OCI-LY7 (cell line): ENCODE measurements at regions not wholly inside any gene's neighbourhood (a gene's known extent, or its start where the extent isn't known, plus 50 kb on each side); places are given as distances from the start of the nearest gene placed in this dataset.

Experiments used
- BruUV-seq: library from RNA; stranded (reverse); fragments of 400-500 nt; replicated peaks from 2 replicates; lab custom pipeline; 2021; lab: Mats Ljungman, UMichigan
- CTCF ChIA-PET: fragments of 300-600 bp; sonication (Branson Sonifier 250); formaldehyde crosslinking; loops from one replicate; lab custom pipeline; 2022; ENCODE audit warnings: antibody characterized with exemption; ENCODE audit not compliant: unreplicated experiment; lab: Charles Lee
- POLR2A ChIA-PET: fragments of 300-600 bp; sonication (Branson Sonifier 250); formaldehyde crosslinking; loops from one replicate; lab custom pipeline; 2022; ENCODE audit warnings: antibody characterized with exemption; lab: Charles Lee
- DNase-seq: peaks from one replicate; pipeline ENCODE4 v3.0.0-alpha.2; 2015; ENCODE audit warnings: low spot score
- H2AFZ ChIP-seq: fragments of 200-600 bp; sonication (generic), shearing (Covaris generic); 2 replicates; pipeline ENCODE4 v1.6.1; 2014; ENCODE audit warnings: mild to moderate bottlenecking, antibody characterized with exemption, low read length, moderate library complexity
- H3K27ac ChIP-seq: fragments of 200-600 bp; sonication (generic); 2 replicates; pipeline ENCODE4 v1.5.1; 2014; ENCODE audit warnings: mixed run types, low read depth, mild to moderate bottlenecking, moderate library complexity, low read length, inconsistent platforms; ENCODE audit not compliant: poor library complexity, severe bottlenecking
- H3K36me3 ChIP-seq: fragments of 200-600 bp; sonication (generic); 2 replicates; pipeline ENCODE4 v1.6.1; 2014; ENCODE audit warnings: mild to moderate bottlenecking, antibody characterized with exemption, low read length, moderate library complexity, mixed read lengths; ENCODE audit not compliant: insufficient read depth
- H3K4me1 ChIP-seq: fragments of 200-600 bp; sonication (generic); 2 replicates; pipeline ENCODE4 v1.5.1; 2014; ENCODE audit warnings: mild to moderate bottlenecking, low read length; ENCODE audit not compliant: insufficient read depth, poor library complexity, severe bottlenecking
- H3K4me2 ChIP-seq: fragments of 200-600 bp; sonication (generic); 2 replicates; pipeline ENCODE4 v1.6.1; 2014; ENCODE audit warnings: mild to moderate bottlenecking, low read length
- H3K4me3 ChIP-seq: fragments of 200-600 bp; sonication (generic); 2 replicates; pipeline ENCODE4 v1.5.1; 2014; ENCODE audit warnings: mild to moderate bottlenecking, low read depth, low read length; ENCODE audit not compliant: poor library complexity, severe bottlenecking
- H3K79me2 ChIP-seq: fragments of 200-600 bp; sonication (generic); 2 replicates; pipeline ENCODE4 v1.6.1; 2016; ENCODE audit warnings: low read depth, mild to moderate bottlenecking, low read length, moderate library complexity, mixed read lengths; ENCODE audit not compliant: insufficient read depth
- H3K9me2 ChIP-seq: fragments of 200-600 bp; sonication (generic); 2 replicates; pipeline ENCODE4 v1.6.1; 2016; ENCODE audit warnings: mild to moderate bottlenecking, low read length, mixed read lengths; ENCODE audit not compliant: insufficient read depth
- H3K9me3 ChIP-seq: fragments of 200-600 bp; sonication (generic); 2 replicates; pipeline ENCODE4 v1.6.1; 2014; ENCODE audit warnings: mild to moderate bottlenecking, mixed run types, low read length, mixed read lengths
- H4K20me1 ChIP-seq: fragments of 200-600 bp; sonication (generic); 2 replicates; pipeline ENCODE4 v1.6.1; 2014; ENCODE audit warnings: mild to moderate bottlenecking, antibody characterized with exemption, low read length, moderate library complexity, mixed read lengths; ENCODE audit not compliant: insufficient read depth
- EZH2phosphoT487 ChIP-seq: fragments of 200-600 bp; sonication (generic); IDR thresholded peaks from 2 replicates; pipeline ENCODE4 v1.6.1; 2018; ENCODE audit warnings: low read depth, borderline replicate concordance, mild to moderate bottlenecking, mixed run types, antibody characterized with exemption, low read length, moderate library complexity, mixed read lengths
- intact Hi-C: fragments of 100-400 bp; cut with micrococcal nuclease; formaldehyde crosslinking; loops from one replicate; pipeline ENCODE4 v1.10.0; 2022; ENCODE audit not compliant: unreplicated experiment
- TF ChIP-seq, protein P1 (sequence below): fragments of 200-600 bp; sonication (generic); conservative IDR thresholded peaks from 2 replicates; pipeline ENCODE4 v1.5.1; 2014; ENCODE audit warnings: mild to moderate bottlenecking, antibody characterized with exemption, low read length, moderate library complexity, mixed read lengths

DNA sequence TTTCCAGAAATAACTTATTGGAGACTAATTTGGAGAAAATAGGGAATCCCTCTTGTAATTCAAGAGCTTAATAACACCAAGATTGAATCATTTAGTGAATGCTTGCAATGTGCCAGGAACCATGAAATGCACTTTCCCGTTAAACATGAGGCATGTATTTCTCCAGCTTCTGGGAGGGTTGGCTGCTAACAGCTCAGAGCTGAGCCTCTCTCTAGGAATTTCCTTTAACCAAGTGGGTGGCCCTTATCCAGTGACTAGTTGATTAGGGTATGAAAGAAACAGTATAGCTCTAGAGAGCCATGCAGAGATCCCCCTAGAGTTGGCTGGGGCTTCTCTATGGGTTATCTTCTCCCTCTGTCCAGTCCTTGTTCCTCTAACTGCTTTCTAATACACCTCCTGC, 356.4 kb upstream of the GOT2 start:
- no peak for DNase-seq
- CTCF ChIA-PET: no interaction called here

DNA sequence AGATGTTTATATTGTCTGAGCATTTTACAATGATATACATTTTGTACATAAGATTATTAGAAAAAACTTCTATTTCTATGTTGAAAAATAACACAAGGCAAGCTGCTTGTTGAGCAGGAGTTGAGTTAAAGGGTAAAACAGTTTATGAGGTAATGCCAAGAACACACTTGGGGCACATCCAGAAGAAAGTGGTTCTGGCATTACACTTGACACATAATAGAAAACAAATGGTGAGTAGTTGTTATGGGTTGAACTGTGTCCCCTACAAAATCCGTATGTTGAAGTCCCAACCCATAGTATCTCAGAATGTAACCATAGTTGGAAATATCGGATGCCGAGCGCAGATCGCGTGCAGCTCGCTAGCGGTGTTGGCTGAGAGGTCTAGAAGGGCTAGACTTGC, 354.3 kb upstream of the GOT2 start:
- no peak overlapping the region for H3K4me2 ChIP-seq
- intact Hi-C loops: no loop called here
- ChIA-PET CTCF (no interaction called here), POLR2A (no interaction called here)
- H3K27ac ChIP-seq: no peak overlapping the region
- H3K4me1 ChIP-seq: no peaks in the 10 kb centered on the region
- no TSS peak for BruUV-seq
- no peaks in the 10 kb centered on the region for H3K36me3 ChIP-seq
- DNase-seq: no peak
- no peaks in the 10 kb centered on the region for H3K79me2 ChIP-seq
- no peaks in the 10 kb centered on the region for H3K9me2 ChIP-seq
- no peaks in the 10 kb centered on the region for H3K9me3 ChIP-seq
- H4K20me1 ChIP-seq: no peaks in the 10 kb centered on the region
- TF ChIP-seq EZH2phosphoT487: no peak
- TF ChIP-seq, protein P1, sequence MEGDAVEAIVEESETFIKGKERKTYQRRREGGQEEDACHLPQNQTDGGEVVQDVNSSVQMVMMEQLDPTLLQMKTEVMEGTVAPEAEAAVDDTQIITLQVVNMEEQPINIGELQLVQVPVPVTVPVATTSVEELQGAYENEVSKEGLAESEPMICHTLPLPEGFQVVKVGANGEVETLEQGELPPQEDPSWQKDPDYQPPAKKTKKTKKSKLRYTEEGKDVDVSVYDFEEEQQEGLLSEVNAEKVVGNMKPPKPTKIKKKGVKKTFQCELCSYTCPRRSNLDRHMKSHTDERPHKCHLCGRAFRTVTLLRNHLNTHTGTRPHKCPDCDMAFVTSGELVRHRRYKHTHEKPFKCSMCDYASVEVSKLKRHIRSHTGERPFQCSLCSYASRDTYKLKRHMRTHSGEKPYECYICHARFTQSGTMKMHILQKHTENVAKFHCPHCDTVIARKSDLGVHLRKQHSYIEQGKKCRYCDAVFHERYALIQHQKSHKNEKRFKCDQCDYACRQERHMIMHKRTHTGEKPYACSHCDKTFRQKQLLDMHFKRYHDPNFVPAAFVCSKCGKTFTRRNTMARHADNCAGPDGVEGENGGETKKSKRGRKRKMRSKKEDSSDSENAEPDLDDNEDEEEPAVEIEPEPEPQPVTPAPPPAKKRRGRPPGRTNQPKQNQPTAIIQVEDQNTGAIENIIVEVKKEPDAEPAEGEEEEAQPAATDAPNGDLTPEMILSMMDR: no peak
- no peak overlapping the region for H3K4me3 ChIP-seq
- no peak overlapping the region for H2AFZ ChIP-seq

More for the DNA sequence above, 356.4 kb upstream of the GOT2 start:
- H3K9me2 ChIP-seq: no peaks in the 10 kb centered on the region
- no peaks in the 10 kb centered on the region for H3K79me2 ChIP-seq
- POLR2A ChIA-PET: no interaction called here
- intact Hi-C loops: no loop called here
- no peaks in the 10 kb centered on the region for H3K9me3 ChIP-seq
- no TSS peak for BruUV-seq
- no peaks in the 10 kb centered on the region for H3K36me3 ChIP-seq
- H4K20me1 ChIP-seq: no peaks in the 10 kb centered on the region
- H3K4me1 ChIP-seq: no peaks in the 10 kb centered on the region
- no peak overlapping the region for H2AFZ ChIP-seq
- TF ChIP-seq, protein P1: no peak
- no peak for TF ChIP-seq EZH2phosphoT487
- no peak overlapping the region for H3K27ac ChIP-seq
- no peak overlapping the region for H3K4me2 ChIP-seq
- no peak overlapping the region for H3K4me3 ChIP-seq

DNA sequence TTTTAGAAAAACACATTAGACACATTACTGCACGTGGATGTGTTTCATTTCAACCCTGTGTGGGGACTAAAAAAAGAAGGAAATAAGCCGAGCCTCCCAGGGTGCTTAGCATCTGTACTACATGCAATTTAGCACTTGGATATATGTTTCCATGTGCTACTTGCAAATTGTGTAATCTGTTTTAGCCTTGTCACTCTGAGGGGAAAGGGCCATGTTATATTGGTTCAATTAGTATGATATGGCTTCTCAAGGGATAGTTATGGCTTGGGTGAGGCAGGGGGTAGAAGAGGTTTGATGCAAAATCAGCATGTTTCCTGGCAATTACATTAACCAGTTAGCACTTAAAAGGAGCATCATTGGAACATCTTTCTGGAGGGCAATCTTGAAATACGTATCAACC, 353.5 kb upstream of the GOT2 start:
- Histone ChIP-seq H3K4me3 (no peak overlapping the region), H3K9me3 (no peaks in the 10 kb centered on the region), H3K4me2 (no peak overlapping the region), H3K36me3 (no peaks in the 10 kb centered on the region), H4K20me1 (no peaks in the 10 kb centered on the region), H3K4me1 (no peaks in the 10 kb centered on the region), H3K9me2 (no peaks in the 10 kb centered on the region), H3K27ac (no peak overlapping the region), H2AFZ (no peak overlapping the region), H3K79me2 (no peaks in the 10 kb centered on the region)
- DNase-seq: no peak
- BruUV-seq: no TSS peak
- ChIA-PET POLR2A (no interaction called here), CTCF (no interaction called here)
- intact Hi-C loops: no loop called here
- TF ChIP-seq, protein P1: no peak
- no peak for TF ChIP-seq EZH2phosphoT487
